Endothelial cell (in vitro differentiated cells): ENCODE measurements at regions not wholly inside any gene's neighbourhood (a gene's known extent, or its start where the extent isn't known, plus 50 kb on each side); places are given as distances from the start of the nearest gene placed in this dataset.
"Not testable (repeated sequence)": the region's sequence is repeated elsewhere in the genome, so short reads cannot be mapped to it uniquely, and the experiment has no call there.

Experiments used
- DNase-seq: peaks from one replicate; pipeline ENCODE4 v3.0.0; 2021; ENCODE audit warnings: low spot score
- H3K27ac Mint-ChIP-seq: one replicate; pipeline ENCODE4 v1.8.0; 2021; ENCODE audit warnings: mixed read lengths, inconsistent platforms; ENCODE audit not compliant: unreplicated experiment
- H3K27me3 Mint-ChIP-seq: one replicate; pipeline ENCODE4 v1.8.0; 2021; ENCODE audit warnings: mild to moderate bottlenecking, moderate library complexity, mixed read lengths, inconsistent platforms; ENCODE audit not compliant: unreplicated experiment
- H3K36me3 Mint-ChIP-seq: one replicate; pipeline ENCODE4 v1.8.0; 2021; ENCODE audit warnings: mild to moderate bottlenecking, low read depth, mixed read lengths, inconsistent platforms; ENCODE audit not compliant: unreplicated experiment
- H3K4me1 Mint-ChIP-seq: one replicate; pipeline ENCODE4 v1.8.0; 2021; ENCODE audit warnings: mild to moderate bottlenecking, mixed read lengths, inconsistent platforms; ENCODE audit not compliant: unreplicated experiment
- H3K4me3 Mint-ChIP-seq: one replicate; pipeline ENCODE4 v1.8.0; 2021; ENCODE audit warnings: mild to moderate bottlenecking, mixed read lengths, inconsistent platforms; ENCODE audit not compliant: unreplicated experiment
- H3K9me3 Mint-ChIP-seq: one replicate; pipeline ENCODE4 v1.8.0; 2021; ENCODE audit warnings: mixed read lengths, inconsistent platforms; ENCODE audit not compliant: unreplicated experiment
- TF ChIP-seq, protein P1 (sequence below): fragments of 200-600 bp; sonication (generic); IDR thresholded peaks from one replicate; pipeline ENCODE4 v1.5.0; 2021; ENCODE audit warnings: antibody characterized with exemption; ENCODE audit not compliant: unreplicated experiment

DNA sequence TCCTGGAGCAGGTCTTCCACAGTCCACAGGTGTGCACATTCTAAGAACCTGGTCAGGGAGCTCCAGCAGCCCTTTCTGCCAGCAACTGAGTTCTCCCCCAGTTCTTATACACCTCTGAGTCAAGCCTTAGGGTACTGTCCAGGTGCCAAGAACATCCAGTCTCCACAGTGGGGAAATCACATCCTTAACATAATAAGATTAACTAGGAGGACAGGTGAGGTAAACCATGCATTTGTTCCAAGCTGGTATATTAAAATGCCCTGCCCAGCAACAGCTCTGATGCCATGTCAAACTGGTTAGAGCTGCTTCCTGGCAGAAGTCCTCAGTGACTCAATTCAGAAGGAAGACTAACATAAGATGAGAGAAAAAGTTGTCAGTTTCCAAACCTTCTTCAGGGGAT lies 303.9 kb upstream of the SGK1 start:
- Mint-ChIP-seq H3K36me3 (no peaks in the 10 kb centered on the region), H3K27ac (no peak overlapping the region), H3K4me1 (no peaks in the 10 kb centered on the region), H3K9me3 (no peaks in the 10 kb centered on the region), H3K27me3 (peaks cover 3% of the 10 kb centered on the region), H3K4me3 (no peak overlapping the region)
- DNase-seq = no peak
- TF ChIP-seq, protein P1, sequence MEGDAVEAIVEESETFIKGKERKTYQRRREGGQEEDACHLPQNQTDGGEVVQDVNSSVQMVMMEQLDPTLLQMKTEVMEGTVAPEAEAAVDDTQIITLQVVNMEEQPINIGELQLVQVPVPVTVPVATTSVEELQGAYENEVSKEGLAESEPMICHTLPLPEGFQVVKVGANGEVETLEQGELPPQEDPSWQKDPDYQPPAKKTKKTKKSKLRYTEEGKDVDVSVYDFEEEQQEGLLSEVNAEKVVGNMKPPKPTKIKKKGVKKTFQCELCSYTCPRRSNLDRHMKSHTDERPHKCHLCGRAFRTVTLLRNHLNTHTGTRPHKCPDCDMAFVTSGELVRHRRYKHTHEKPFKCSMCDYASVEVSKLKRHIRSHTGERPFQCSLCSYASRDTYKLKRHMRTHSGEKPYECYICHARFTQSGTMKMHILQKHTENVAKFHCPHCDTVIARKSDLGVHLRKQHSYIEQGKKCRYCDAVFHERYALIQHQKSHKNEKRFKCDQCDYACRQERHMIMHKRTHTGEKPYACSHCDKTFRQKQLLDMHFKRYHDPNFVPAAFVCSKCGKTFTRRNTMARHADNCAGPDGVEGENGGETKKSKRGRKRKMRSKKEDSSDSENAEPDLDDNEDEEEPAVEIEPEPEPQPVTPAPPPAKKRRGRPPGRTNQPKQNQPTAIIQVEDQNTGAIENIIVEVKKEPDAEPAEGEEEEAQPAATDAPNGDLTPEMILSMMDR = no peak

DNA sequence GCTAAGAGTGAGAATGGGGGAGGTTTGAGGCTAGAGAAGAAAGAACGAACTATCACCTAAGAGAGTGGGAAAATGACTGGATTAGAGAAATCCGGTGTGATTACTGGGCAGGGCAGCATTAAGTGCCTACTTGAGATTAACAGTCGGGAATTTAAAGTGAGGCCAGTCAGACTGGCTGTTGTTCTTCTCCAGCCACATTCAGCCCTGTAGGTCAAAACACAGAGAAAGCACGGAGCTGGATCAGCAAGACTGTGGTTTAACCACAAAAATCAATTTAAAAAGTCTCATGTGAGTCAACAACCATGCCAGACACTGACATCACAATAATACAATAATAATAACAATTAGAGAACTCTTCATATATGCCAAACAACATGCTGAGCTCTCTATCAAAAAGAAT lies 301.9 kb upstream of the SGK1 start:
- no peak for DNase-seq
- H3K9me3 Mint-ChIP-seq = no peaks in the 10 kb centered on the region
- H3K27ac Mint-ChIP-seq = no peak overlapping the region
- no peaks in the 10 kb centered on the region for H3K36me3 Mint-ChIP-seq
- H3K4me3 Mint-ChIP-seq = no peak overlapping the region
- H3K27me3 Mint-ChIP-seq = peaks cover 4% of the 10 kb centered on the region
- H3K4me1 Mint-ChIP-seq = no peaks in the 10 kb centered on the region
- TF ChIP-seq, protein P1 = no peak

- no peak overlapping the region for H3K4me3 Mint-ChIP-seq
- no peaks in the 10 kb centered on the region for H3K4me1 Mint-ChIP-seq
- peaks cover 4% of the 10 kb centered on the region for H3K27me3 Mint-ChIP-seq
- H3K36me3 Mint-ChIP-seq = no peaks in the 10 kb centered on the region
- no peaks in the 10 kb centered on the region for H3K9me3 Mint-ChIP-seq
- TF ChIP-seq, protein P1 = no peak
- H3K27ac Mint-ChIP-seq = no peak overlapping the region
- no peak for DNase-seq
These were observed 301.2 kb upstream of the SGK1 start for GRCh38 chr6:134619077-134619476.

DNA sequence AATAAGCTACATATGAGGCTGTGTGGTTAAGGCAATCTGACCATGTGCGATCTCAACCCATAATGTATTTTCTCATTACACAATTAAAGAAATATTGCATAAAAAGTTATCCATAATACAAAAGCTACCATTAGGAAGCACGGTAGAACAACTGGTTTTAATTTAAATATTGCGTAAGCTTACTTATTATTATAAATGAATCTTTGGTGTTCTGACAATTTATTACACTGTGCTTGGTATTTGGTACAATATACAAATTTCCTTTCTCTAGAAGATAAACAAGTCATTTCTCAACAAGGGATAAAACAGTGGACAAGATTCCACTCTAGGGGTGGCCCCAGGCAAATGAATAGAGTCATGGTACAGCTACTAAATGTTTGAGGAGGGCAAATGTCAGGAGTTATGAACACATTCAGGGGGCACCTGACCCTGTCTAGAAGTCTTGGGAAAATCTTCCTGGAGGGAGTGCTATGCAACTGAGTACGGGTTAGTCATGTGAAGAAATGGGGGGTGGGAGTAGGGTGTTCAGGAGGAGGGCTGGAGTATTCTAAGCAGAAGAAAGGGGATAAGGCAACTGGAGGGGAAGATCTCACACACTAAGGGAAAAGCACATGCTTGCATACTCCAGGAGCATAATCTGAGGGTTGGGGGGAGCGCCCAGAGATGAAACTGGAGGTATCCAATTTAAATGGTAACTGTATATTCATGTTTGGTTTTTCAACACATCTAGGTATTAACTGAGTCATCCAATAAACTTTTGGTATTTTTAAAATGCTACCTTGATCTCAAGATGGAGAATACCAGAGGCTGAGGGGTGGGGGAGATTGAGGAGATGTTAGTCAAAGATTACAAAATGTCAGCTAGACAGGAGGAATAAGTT lies 296.9 kb upstream of the SGK1 start:
- Mint-ChIP-seq H3K27me3 (peaks cover 4% of the 10 kb centered on the region), H3K27ac (no peak overlapping the region), H3K4me3 (no peak overlapping the region), H3K9me3 (no peaks in the 10 kb centered on the region), H3K4me1 (no peaks in the 10 kb centered on the region), H3K36me3 (no peaks in the 10 kb centered on the region)
- TF ChIP-seq, protein P1 = no peak
- DNase-seq = no peak

- not testable (repeated sequence) for H3K27ac Mint-ChIP-seq, DNase-seq, H3K4me3 Mint-ChIP-seq, H3K27me3 Mint-ChIP-seq, H3K9me3 Mint-ChIP-seq, H3K4me1 Mint-ChIP-seq, H3K36me3 Mint-ChIP-seq
These were observed 294.2 kb upstream of the SGK1 start for GRCh38 chr6:134612128-134612527.
